ENCODE measurements at regions not wholly inside any gene's neighbourhood (a gene's known extent, or its start where the extent isn't known, plus 50 kb on each side); places are given as distances from the start of the nearest gene placed in this dataset.
A peak's percentile ranks its signal among the peaks of the same experiment; 100 is the strongest.

DNA sequence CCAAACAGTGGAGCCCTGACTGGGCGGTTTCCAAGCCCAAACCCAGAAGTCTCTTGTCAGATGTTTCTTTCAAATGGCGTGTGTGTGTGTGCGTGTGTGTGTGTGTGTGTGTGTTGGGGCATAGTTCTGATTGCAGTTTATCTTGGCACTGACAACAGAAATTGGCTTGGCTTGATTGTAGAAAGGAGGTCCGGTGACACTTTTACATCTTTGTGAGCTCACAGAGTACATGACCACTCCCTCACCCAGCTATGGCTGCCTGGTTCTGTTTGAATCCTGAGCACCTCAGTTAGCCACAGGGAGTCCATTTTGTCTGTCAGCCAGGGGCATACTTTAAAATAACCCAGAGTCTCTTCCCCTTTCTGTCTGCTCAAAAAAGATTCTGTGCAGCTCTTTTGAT, 276.3 kb downstream of the CD83 start:
- Histone ChIP-seq H4K20me1 (ENCODE audit: low read depth, low read length) (no peaks in the 10 kb centered on the region), H3K4me2 (ENCODE audit: low read depth, low read length, poor library complexity, severe bottlenecking) (no peak overlapping the region), H3K9me2 (replicated peaks; ENCODE audit: insufficient read depth, low read length) (no peaks in the 10 kb centered on the region), H3K27me3 (ENCODE audit: low read length) (no peaks in the 10 kb centered on the region), H3K9me3 (ENCODE audit: insufficient read depth, low read length) (no peaks in the 10 kb centered on the region), H3K4me3 (ENCODE audit: insufficient read depth, low read length, poor library complexity, severe bottlenecking) (no peak overlapping the region), H3K9ac (ENCODE audit: low read length) (no peak overlapping the region), H3K36me3 (ENCODE audit: low read length) (no peaks in the 10 kb centered on the region), H3K27ac (ENCODE audit: low read depth, low read length) (no peak overlapping the region), H2AFZ (ENCODE audit: low read depth, low read length, severe bottlenecking) (no peak overlapping the region), H3K79me2 (ENCODE audit: insufficient read depth, low read length) (no peaks in the 10 kb centered on the region), H3F3A (ENCODE audit: insufficient read depth) (no peaks in the 10 kb centered on the region)
- TF ChIP-seq, protein P1, sequence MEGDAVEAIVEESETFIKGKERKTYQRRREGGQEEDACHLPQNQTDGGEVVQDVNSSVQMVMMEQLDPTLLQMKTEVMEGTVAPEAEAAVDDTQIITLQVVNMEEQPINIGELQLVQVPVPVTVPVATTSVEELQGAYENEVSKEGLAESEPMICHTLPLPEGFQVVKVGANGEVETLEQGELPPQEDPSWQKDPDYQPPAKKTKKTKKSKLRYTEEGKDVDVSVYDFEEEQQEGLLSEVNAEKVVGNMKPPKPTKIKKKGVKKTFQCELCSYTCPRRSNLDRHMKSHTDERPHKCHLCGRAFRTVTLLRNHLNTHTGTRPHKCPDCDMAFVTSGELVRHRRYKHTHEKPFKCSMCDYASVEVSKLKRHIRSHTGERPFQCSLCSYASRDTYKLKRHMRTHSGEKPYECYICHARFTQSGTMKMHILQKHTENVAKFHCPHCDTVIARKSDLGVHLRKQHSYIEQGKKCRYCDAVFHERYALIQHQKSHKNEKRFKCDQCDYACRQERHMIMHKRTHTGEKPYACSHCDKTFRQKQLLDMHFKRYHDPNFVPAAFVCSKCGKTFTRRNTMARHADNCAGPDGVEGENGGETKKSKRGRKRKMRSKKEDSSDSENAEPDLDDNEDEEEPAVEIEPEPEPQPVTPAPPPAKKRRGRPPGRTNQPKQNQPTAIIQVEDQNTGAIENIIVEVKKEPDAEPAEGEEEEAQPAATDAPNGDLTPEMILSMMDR (IDR thresholded peaks at IDR 0.05; ENCODE audit: insufficient read depth, low read length, poor library complexity, severe bottlenecking) = no peak
- TF ChIP-seq EZH2phosphoT487 (conservative IDR thresholded peaks at IDR 0.05; ENCODE audit: low read length) = no peak

DNA sequence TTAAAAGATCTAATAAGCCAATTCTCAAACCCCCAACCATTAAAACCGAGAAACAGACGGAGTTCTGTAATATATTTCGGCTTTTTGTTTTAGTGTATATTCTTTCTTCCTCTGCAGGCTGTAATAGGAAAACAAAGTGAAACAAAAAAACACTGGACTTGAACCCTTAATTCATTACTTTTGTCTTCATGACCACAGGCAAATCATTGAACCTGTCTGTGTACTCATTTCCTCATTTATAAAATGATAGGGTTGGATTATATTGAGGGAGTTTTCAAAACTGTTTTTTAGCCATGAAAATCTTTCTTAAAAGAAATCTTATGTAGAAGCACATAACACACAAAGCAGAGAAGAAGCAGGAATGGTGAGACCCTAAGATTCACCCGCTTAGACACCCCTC, 278.8 kb downstream of the CD83 start:
- no peaks in the 10 kb centered on the region for H3K9me2 ChIP-seq (replicated peaks; ENCODE audit: insufficient read depth, low read length)
- H3K27me3 ChIP-seq (ENCODE audit: low read length) = no peaks in the 10 kb centered on the region
- no peak overlapping the region for H3K9ac ChIP-seq (ENCODE audit: low read length)
- H4K20me1 ChIP-seq (ENCODE audit: low read depth, low read length) = no peaks in the 10 kb centered on the region
- TF ChIP-seq, protein P1 (IDR thresholded peaks at IDR 0.05; ENCODE audit: insufficient read depth, low read length, poor library complexity, severe bottlenecking) = no peak
- TF ChIP-seq EZH2phosphoT487 (conservative IDR thresholded peaks at IDR 0.05; ENCODE audit: low read length) = no peak
- H3F3A ChIP-seq (ENCODE audit: insufficient read depth) = no peaks in the 10 kb centered on the region
- H2AFZ ChIP-seq (ENCODE audit: low read depth, low read length, severe bottlenecking) = no peak overlapping the region
- H3K36me3 ChIP-seq (ENCODE audit: low read length) = no peaks in the 10 kb centered on the region
- H3K27ac ChIP-seq (ENCODE audit: low read depth, low read length) = no peak overlapping the region
- no peaks in the 10 kb centered on the region for H3K79me2 ChIP-seq (ENCODE audit: insufficient read depth, low read length)
- H3K4me3 ChIP-seq (ENCODE audit: insufficient read depth, low read length, poor library complexity, severe bottlenecking) = no peak overlapping the region
- no peak overlapping the region for H3K4me2 ChIP-seq (ENCODE audit: low read depth, low read length, poor library complexity, severe bottlenecking)
- no peaks in the 10 kb centered on the region for H3K9me3 ChIP-seq (ENCODE audit: insufficient read depth, low read length)

DNA sequence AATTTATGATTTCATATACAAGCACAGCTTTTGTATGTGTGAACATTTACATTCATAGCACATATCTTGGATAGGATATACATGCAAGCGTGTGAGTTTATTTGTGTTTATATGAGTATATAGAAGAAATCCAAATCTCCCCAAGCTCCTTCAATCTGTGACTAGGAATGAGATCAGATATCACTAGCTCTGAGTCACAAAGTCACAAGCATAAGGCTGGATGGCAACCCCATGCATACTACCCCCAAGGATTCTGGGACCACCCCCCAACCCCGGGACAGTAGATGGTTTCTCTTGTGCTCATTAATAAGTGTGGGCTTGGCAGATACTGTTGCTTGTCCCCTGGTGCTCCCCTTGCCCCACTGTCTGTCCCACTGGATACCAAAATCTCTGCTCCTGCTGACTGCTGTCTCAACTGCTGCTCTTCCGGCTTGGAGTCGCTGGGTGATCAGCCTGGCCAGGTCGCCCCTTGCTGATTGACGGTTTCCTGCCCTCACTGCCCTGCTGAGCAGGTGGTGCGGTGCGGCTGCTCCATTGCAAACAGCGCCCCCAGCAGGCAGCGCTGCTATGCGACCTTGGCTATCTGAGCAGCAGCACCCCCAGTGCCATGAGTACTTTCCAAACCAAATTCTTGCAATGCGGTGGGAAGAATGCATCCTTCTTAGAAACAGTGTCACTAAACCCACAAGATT, 279.4 kb downstream of the CD83 start:
- TF ChIP-seq, protein P1 (IDR thresholded peaks at IDR 0.05; ENCODE audit: insufficient read depth, low read length, poor library complexity, severe bottlenecking) = peak; percentile 65
- TF ChIP-seq EZH2phosphoT487 (conservative IDR thresholded peaks at IDR 0.05; ENCODE audit: low read length) = no peak
- Histone ChIP-seq H3K4me3 (ENCODE audit: insufficient read depth, low read length, poor library complexity, severe bottlenecking) (no peak overlapping the region), H3K79me2 (ENCODE audit: insufficient read depth, low read length) (no peaks in the 10 kb centered on the region), H3K27ac (ENCODE audit: low read depth, low read length) (no peak overlapping the region), H3K9ac (ENCODE audit: low read length) (no peak overlapping the region), H3K27me3 (ENCODE audit: low read length) (no peaks in the 10 kb centered on the region), H3K36me3 (ENCODE audit: low read length) (no peaks in the 10 kb centered on the region), H3F3A (ENCODE audit: insufficient read depth) (no peaks in the 10 kb centered on the region), H3K9me2 (replicated peaks; ENCODE audit: insufficient read depth, low read length) (no peaks in the 10 kb centered on the region), H4K20me1 (ENCODE audit: low read depth, low read length) (no peaks in the 10 kb centered on the region), H3K4me2 (ENCODE audit: low read depth, low read length, poor library complexity, severe bottlenecking) (no peak overlapping the region), H3K9me3 (ENCODE audit: insufficient read depth, low read length) (no peaks in the 10 kb centered on the region), H2AFZ (ENCODE audit: low read depth, low read length, severe bottlenecking) (no peak overlapping the region)
